Fibroblast of skin of left quadriceps (primary cell): ENCODE measurements at regions not wholly inside any gene's neighbourhood (a gene's known extent, or its start where the extent isn't known, plus 50 kb on each side); places are given as distances from the start of the nearest gene placed in this dataset.
"Not testable (repeated sequence)": the region's sequence is repeated elsewhere in the genome, so short reads cannot be mapped to it uniquely, and the experiment has no call there.

Experiments
- DNase-seq, 2 experiments: peaks; one replicate each; pipeline ENCODE4 v3.0.0-alpha.2; 2013; ENCODE audit warnings: low read depth in 2 of 2

DNA sequence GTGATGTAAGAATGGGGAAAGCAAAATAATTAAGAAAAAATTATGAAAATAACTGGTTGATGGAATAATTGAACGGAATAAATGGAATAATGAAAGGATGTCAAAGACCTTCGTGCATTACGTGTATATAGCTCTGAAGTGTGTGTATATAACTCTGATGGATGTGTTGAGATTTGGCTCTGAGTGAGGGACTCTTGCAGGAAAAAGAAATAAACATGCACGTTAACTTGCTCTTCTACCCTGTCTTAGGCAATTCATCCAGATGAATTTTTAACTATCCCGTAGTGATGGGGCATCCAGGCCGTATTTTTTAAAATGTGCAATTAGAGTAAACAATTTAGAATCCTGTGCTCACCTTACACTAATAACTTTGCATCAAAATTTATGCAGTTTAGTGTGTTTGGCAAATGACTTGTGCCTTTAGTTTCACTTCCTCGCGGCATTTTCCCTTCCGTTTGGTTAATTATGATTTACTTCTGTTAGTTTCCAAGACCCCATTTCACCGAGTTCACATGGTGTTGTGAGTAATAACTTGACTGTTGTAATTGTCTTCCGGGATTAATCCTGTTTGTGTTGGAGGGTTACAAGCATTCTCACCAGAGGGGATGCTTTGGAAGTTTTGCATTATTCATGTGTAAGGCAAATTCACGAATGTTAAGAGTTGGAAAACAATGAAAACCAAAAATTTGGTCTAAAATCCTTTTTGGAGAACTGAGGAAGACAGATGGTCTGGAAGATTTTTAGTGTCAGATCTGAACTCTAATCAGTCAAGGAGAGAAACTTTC is 256.5 kb upstream of the FAT1 start:
- DNase-seq, result peak in 1 of 2 experiments; percentile 17

DNA sequence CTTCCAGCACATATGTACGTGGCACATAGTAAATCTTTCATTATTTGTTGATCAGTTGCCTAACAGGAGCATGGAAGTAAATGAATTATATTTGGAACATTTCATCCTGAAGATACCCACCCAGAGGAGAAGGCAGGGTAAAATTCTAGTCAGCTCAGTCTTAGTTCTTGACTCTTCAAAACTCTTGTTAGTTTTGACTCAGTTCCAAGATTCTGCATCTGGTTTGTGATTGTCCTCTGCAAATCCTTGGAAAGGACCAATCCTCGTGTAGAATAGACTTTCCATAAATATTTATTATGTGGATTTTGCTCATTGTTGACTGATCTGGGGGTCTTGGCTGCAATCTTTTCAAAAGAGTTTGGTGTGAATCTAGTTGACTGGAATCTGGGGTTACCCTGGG is 257.5 kb upstream of the FAT1 start:
- DNase-seq, result no peak

DNA sequence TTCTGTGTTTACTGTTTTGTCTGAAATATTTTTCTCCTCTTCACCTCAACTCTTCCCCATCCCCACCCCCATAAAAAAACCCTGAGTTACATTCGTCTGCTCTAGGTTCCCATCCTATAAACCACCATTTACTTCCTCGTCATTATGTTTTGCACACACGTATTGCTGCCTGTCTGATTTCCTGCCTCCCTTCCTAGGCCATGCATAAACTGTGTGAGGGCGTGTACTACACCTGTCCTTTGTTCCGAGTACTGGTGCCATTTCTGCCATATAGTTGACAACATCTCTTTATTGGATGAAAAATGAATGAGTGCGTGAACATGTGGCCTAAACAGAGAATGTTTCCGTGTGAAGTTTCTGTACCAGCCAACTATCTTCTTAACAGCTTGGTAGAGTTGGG is 258.5 kb upstream of the FAT1 start:
- no peak for DNase-seq

- DNase-seq, result no peak
Measured at GRCh38 chr4:186984105-186984644, 260.5 kb upstream of the FAT1 start.

GRCh38 chr4:186999686-187000085 is 276.0 kb upstream of the FAT1 start:
- DNase-seq, result peak; percentile 16 to 20

GRCh38 chr4:187000281-187000680 is 276.6 kb upstream of the FAT1 start:
- DNase-seq, result no peak

- DNase-seq, result not testable (repeated sequence)
Measured at GRCh38 chr4:187002133-187002532, 278.5 kb upstream of the FAT1 start.

DNA sequence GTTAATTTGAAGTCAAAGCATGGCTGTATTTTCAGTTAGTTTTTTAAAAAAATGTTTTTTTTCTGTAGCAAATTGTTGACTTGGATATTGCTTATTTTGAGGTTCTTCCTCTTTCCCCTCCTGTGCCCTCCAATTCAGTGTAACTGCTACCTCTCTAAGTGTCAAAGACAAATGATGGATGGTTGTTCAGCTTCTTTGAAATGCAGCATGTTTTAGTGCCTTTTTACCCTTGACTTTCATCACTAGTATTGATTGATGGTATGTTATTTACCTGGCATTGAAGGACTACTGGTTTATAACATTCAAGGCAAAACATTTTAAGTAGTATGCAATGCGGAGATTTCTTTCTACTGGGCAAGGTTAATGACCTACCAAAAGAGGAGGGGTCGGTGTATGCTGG is 281.0 kb upstream of the FAT1 start:
- no peak for DNase-seq

GRCh38 chr4:187006189-187006618 is 282.5 kb upstream of the FAT1 start:
- peak; percentile 46 to 49 for DNase-seq

DNA sequence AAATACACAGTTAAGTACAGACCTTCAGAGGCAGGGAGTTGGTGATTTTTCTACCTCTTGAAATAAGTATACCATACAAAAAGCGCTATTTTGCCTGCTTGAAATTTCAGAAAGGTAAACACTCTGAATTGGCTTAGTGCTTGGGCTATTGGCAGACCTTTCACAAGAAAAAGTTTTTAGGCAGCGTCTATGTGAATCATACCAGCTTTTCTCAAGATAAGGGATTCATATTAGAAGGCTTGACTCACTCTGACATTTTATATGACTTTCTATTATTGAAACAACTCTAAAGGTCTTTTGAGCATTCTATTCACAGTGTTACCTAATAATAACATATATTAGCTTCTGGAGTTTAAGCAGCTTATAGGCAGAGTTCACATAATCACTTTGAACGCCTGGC is 286.4 kb upstream of the FAT1 start:
- no peak for DNase-seq

DNA sequence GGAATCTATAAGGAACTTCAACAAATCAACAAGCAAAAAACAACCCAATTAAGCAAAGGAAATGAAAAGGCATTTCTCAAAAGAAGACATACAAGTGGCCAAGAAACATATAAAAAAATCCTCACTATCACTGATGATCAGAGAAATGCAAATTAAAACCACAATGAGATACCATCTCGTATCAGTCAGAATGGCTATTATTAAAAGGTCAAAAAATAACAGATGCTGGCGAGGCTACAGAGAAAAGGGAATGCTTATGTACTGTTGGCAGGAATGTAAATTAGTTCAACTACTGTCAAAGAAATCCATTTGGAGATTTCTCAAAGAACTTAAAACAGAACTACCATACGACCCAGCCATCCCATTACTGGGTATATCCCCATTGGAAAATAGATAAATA is 292.4 kb upstream of the FAT1 start:
- DNase-seq, result no peak

DNA sequence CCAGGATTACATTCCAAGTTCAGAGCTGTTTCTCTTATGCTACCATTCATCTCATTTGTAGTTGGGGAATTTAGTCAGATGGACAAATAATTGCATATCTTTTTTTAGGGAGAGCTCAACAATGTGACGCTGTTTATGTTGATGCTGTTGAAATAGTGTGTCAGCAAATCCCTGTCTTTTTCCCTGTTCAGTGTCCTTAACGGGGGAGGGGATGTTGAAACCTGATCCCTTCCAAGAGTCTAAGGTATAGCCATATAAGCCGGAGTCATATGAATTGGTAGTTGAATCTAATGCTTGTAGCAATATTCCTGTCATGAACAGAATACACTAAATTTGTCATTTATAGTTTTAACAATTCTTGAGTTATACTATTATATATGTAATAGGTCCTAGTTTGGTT is 293.5 kb upstream of the FAT1 start:
- DNase-seq, result no peak

- no peak for DNase-seq
Measured at GRCh38 chr4:187019896-187020295, 296.2 kb upstream of the FAT1 start.

GRCh38 chr4:187020676-187021075 is 297.0 kb upstream of the FAT1 start:
- DNase-seq, result no peak

DNA sequence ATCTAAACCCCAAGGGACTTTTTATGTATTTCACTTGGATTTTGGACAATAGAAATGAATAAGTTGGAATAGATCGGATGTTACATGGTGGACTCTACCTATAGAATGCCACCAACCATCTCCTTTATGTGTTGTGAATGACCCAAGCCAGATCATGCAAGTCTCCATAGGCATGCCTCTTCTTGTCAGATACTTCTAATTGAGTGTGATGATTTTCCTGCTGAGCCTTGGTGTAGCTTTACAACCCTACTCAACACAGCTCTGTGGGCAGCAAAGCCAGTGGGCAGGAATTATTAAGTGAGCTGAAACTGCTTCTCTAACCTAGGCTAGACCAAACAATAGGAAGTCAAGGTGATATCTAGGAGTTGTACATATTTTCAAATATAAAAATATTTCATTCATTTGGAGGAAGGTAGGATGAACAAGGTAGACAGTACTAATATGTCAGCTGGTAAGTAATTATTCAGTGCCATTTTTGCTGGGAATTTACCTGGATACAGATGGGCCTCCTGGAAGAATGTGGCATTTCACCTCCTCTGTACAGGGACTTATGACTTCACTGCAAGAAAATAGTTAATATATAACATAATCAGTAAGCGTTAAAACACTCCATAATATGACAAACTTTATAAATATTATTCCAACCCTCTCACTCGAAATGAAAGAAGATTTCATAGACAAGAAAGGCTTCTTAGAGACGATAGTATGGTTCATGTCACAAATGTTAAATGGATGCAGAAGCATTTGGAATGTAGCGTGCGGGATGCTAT is 298.0 kb upstream of the FAT1 start:
- no peak for DNase-seq

- DNase-seq, result no peak
Measured at GRCh38 chr4:187027272-187027671, 303.6 kb upstream of the FAT1 start.

DNA sequence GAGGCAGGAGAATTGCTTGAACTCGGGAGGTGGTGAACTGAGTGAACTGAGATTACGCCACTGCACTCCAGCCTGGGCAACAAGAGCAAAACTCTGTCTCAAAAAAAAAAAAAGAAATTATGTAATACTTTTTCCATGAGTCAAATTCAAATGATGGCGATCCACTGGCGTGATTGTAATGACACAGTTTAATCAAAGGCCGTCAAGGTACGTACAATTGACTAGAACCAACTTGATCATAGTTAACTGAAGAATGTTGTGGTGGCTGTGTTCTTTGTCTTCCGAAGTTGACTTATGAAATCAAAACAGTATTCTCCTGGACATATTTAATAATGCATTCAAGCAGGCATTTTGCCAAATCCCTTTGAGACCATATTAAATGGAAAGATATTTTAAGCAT is 318.6 kb upstream of the FAT1 start:
- no peak for DNase-seq

- no peak for DNase-seq
Measured at GRCh38 chr4:187046471-187046870, 322.8 kb upstream of the FAT1 start.

DNA sequence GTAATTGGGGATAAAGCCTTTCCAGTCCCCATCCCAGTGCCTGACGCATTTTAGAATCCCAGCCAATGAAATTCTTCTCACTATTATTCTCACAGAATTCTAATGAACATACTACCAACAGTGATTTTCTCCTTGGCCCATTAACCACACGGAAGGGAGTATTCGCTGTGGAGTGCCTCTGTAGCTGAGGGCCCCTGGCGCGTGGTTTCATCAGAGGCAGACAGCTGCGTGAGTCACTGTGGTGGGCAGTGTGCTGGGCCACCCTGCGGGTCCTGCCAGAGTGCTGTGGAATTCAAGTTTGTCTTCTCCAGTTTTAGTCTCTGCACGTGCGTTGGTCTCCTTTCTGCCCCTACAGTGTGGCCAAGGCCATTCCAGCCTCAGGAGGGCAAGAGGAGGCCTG is 335.4 kb upstream of the FAT1 start:
- DNase-seq, result no peak

- DNase-seq, result no peak
Measured at GRCh38 chr4:187059895-187060294, 336.2 kb upstream of the FAT1 start.

DNA sequence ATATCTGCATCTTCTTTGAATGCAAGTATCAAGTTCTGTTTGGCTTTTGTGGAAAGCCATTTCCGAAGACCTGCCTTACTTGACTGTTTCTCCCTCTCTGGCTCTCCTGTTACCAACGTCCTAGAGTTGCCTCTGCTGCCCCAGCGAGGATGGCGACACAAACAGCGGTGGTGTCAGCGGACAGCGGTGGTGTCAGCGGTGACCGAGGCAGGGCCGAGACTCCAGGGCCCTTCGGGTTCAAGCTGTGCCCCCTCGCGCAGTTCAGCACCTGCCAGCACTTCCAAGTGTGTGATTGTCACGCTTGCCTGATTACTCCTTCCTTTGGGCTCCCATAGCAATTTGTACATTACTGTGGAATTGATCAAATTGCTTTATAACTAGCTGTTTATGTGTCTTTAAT is 336.9 kb upstream of the FAT1 start:
- no peak for DNase-seq

DNA sequence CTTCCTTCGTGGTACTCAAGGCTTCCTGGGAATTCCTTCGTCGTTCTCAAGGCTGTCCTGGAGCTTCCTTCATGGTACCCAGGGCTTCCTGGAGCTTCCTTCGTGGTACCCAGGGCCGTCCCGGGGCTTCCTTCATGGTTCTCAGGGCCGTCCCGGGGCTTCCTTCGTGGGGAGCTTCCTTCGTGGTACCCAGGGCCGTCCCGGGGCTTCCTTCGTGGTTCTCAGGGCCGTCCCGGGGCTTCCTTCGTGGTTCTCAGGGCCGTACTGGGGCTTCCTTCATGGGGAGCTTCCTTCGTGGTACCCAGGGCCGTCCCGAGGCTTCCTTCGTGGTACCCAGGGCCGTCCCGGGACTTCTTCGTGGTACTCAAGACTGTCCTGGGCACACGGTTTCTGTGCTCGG is 339.6 kb upstream of the FAT1 start:
- DNase-seq, result no peak

DNA sequence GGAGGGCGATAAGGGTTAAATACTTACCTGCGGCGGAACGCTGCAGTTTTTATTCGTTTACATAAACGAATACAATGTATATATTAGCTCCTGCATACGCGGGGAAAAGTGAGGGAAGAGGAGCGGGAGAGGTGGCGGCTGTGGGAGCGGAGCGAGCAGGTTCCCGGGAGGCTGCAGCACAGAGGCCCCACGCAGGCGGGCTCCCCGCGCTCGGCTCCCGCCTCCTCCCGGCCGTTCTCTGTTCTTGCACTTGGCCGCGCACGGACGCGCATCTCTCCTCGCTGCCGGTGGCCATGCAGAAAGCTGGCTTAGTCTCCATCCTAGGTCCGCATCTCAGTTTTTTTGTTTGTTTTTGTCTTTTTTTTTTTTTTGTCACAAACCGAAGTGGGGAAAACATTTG is 340.4 kb upstream of the FAT1 start:
- no peak for DNase-seq
